ENCODE measurements at regions not wholly inside any gene's neighbourhood (a gene's known extent, or its start where the extent isn't known, plus 50 kb on each side); places are given as distances from the start of the nearest gene placed in this dataset.

DNA sequence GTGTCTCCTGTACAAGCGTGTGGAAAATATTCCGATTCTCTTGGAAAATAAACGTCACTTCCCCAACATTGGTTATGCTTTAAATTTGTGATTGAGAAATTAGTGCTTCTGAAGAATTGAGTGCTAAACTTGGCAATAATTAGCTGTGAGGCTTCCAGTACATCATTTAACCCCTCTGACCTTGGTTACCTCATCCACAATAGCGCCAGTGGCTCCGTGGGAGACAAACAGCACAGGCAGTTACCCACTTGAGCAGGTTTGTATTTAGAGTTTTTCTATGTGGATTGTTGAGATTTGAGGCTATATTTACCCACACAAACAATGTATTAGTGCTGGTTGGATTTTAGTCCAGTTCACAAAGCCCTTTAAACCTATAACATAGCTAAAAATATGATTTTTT, 476.5 kb downstream of the NKX6-1 start:
- TF ChIP-seq, protein P1, sequence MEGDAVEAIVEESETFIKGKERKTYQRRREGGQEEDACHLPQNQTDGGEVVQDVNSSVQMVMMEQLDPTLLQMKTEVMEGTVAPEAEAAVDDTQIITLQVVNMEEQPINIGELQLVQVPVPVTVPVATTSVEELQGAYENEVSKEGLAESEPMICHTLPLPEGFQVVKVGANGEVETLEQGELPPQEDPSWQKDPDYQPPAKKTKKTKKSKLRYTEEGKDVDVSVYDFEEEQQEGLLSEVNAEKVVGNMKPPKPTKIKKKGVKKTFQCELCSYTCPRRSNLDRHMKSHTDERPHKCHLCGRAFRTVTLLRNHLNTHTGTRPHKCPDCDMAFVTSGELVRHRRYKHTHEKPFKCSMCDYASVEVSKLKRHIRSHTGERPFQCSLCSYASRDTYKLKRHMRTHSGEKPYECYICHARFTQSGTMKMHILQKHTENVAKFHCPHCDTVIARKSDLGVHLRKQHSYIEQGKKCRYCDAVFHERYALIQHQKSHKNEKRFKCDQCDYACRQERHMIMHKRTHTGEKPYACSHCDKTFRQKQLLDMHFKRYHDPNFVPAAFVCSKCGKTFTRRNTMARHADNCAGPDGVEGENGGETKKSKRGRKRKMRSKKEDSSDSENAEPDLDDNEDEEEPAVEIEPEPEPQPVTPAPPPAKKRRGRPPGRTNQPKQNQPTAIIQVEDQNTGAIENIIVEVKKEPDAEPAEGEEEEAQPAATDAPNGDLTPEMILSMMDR (IDR thresholded peaks at IDR 0.05; ENCODE audit: low read depth, low read length, missing input control) = no peak
- TF ChIP-seq GABPA (IDR thresholded peaks at IDR 0.05 in 1 of 2, conservative IDR thresholded peaks at IDR 0.05 in 1 of 2) (no peak), RAD21 (IDR thresholded peaks at IDR 0.05) (no peak), FOXA1 (IDR thresholded peaks at IDR 0.05) (no peak)
